Glutamatergic neuron (in vitro differentiated cells): ENCODE measurements at regions not wholly inside any gene's neighbourhood (a gene's known extent, or its start where the extent isn't known, plus 50 kb on each side); places are given as distances from the start of the nearest gene placed in this dataset.
"Not testable (repeated sequence)": the region's sequence is repeated elsewhere in the genome, so short reads cannot be mapped to it uniquely, and the experiment has no call there.

ENCODE experiments used
- DNase-seq: peaks from one replicate; pipeline ENCODE4 v3.0.0; 2022
- H3K27ac Mint-ChIP-seq: one replicate; pipeline ENCODE4 v1.8.0; 2020; ENCODE audit warnings: mild to moderate bottlenecking, mixed read lengths, inconsistent platforms; ENCODE audit not compliant: unreplicated experiment
- H3K27me3 Mint-ChIP-seq: one replicate; pipeline ENCODE4 v1.8.0; 2020; ENCODE audit warnings: mild to moderate bottlenecking, moderate library complexity, mixed read lengths, inconsistent platforms; ENCODE audit not compliant: unreplicated experiment
- H3K36me3 Mint-ChIP-seq: one replicate; pipeline ENCODE4 v1.8.0; 2020; ENCODE audit warnings: mild to moderate bottlenecking, mixed read lengths, inconsistent platforms; ENCODE audit not compliant: unreplicated experiment
- H3K4me1 Mint-ChIP-seq: one replicate; pipeline ENCODE4 v1.8.0; 2020; ENCODE audit warnings: mild to moderate bottlenecking, low read depth, mixed read lengths, inconsistent platforms; ENCODE audit not compliant: unreplicated experiment
- H3K4me3 Mint-ChIP-seq: one replicate; pipeline ENCODE4 v1.8.0; 2020; ENCODE audit warnings: mild to moderate bottlenecking, mixed read lengths, inconsistent platforms; ENCODE audit not compliant: unreplicated experiment
- H3K9me3 Mint-ChIP-seq: one replicate; pipeline ENCODE4 v1.8.0; 2020; ENCODE audit warnings: mild to moderate bottlenecking, moderate library complexity, mixed read lengths, inconsistent platforms; ENCODE audit not compliant: unreplicated experiment
- CTCF ChIP-seq: fragments of 200-600 bp; sonication (generic); IDR thresholded peaks from one replicate; pipeline ENCODE4 v1.5.0; 2021; ENCODE audit not compliant: partially characterized antibody, unreplicated experiment

- no peak for TF ChIP-seq CTCF
- H3K4me1 Mint-ChIP-seq, result peaks cover 10% of the 10 kb centered on the region
- H3K36me3 Mint-ChIP-seq, result no peaks in the 10 kb centered on the region
- H3K4me3 Mint-ChIP-seq, result no peak overlapping the region
- no peak for DNase-seq
- H3K27me3 Mint-ChIP-seq, result no peaks in the 10 kb centered on the region
- H3K9me3 Mint-ChIP-seq, result peaks cover 2% of the 10 kb centered on the region
- H3K27ac Mint-ChIP-seq, result no peak overlapping the region
Measured at GRCh38 chr15:30824518-30825195, 79.1 kb upstream of the FAN1 start.

- Mint-ChIP-seq H3K27ac (no peak overlapping the region), H3K36me3 (no peaks in the 10 kb centered on the region), H3K4me1 (peaks cover 6% of the 10 kb centered on the region), H3K9me3 (peaks cover 2% of the 10 kb centered on the region), H3K4me3 (no peak overlapping the region), H3K27me3 (no peaks in the 10 kb centered on the region)
- DNase-seq, result no peak
- no peak for TF ChIP-seq CTCF
Measured at GRCh38 chr15:30827625-30828303, 76.0 kb upstream of the FAN1 start.

GRCh38 chr15:30828304-30828639, 75.4 kb upstream of the FAN1 start:
- H3K4me3 Mint-ChIP-seq, H3K36me3 Mint-ChIP-seq, H3K4me1 Mint-ChIP-seq, H3K27ac Mint-ChIP-seq, DNase-seq, H3K27me3 Mint-ChIP-seq, H3K9me3 Mint-ChIP-seq: not testable (repeated sequence)

GRCh38 chr15:30830961-30831360, 72.8 kb upstream of the FAN1 start:
- TF ChIP-seq CTCF, result no peak
- Mint-ChIP-seq H3K27me3 (no peaks in the 10 kb centered on the region), H3K36me3 (no peaks in the 10 kb centered on the region)

GRCh38 chr15:30833379-30833778, 70.3 kb upstream of the FAN1 start:
- not testable (repeated sequence) for H3K4me3 Mint-ChIP-seq, DNase-seq, H3K9me3 Mint-ChIP-seq, H3K4me1 Mint-ChIP-seq, H3K36me3 Mint-ChIP-seq, H3K27ac Mint-ChIP-seq, H3K27me3 Mint-ChIP-seq

More at GRCh38 chr15:30830961-30831360, 72.8 kb upstream of the FAN1 start:
- no peak overlapping the region for H3K4me3 Mint-ChIP-seq
- no peaks in the 10 kb centered on the region for H3K4me1 Mint-ChIP-seq
- no peak overlapping the region for H3K27ac Mint-ChIP-seq
- H3K9me3 Mint-ChIP-seq, result peaks cover 2% of the 10 kb centered on the region
- DNase-seq, result no peak

- H3K27me3 Mint-ChIP-seq, H3K9me3 Mint-ChIP-seq, H3K36me3 Mint-ChIP-seq, H3K27ac Mint-ChIP-seq, H3K4me1 Mint-ChIP-seq, H3K4me3 Mint-ChIP-seq, DNase-seq: not testable (repeated sequence)
Measured at GRCh38 chr15:30841639-30842038, 62.1 kb upstream of the FAN1 start.

GRCh38 chr15:30842798-30843472, 60.8 kb upstream of the FAN1 start:
- H3K27ac Mint-ChIP-seq, H3K36me3 Mint-ChIP-seq: not testable (repeated sequence)

GRCh38 chr15:30845536-30845935, 58.2 kb upstream of the FAN1 start:
- not testable (repeated sequence) for H3K27me3 Mint-ChIP-seq, H3K4me1 Mint-ChIP-seq, H3K4me3 Mint-ChIP-seq, H3K9me3 Mint-ChIP-seq, H3K36me3 Mint-ChIP-seq, H3K27ac Mint-ChIP-seq, DNase-seq

More at GRCh38 chr15:30842798-30843472, 60.8 kb upstream of the FAN1 start:
- not testable (repeated sequence) for H3K9me3 Mint-ChIP-seq, H3K4me3 Mint-ChIP-seq, DNase-seq, H3K27me3 Mint-ChIP-seq, H3K4me1 Mint-ChIP-seq
